HCT116 (cell line): ENCODE measurements at regions not wholly inside any gene's neighbourhood (a gene's known extent, or its start where the extent isn't known, plus 50 kb on each side); places are given as distances from the start of the nearest gene placed in this dataset.

Experiments
- ATAC-seq: fragments of 200-7000 bp; cut with Tn5 transposase; 2 replicates; pipeline ENCODE4 v1.9.1; 2020; ENCODE audit warnings: mild to moderate bottlenecking, moderate library complexity
- BruUV-seq: library from RNA; stranded (reverse); fragments of 400-500 nt; replicated peaks from 2 replicates; lab custom pipeline; 2021; lab: Mats Ljungman, UMichigan
- CTCF ChIA-PET: fragments of 300-600 bp; sonication (Branson Sonifier 250); formaldehyde crosslinking; loops from one replicate; lab custom pipeline; 2021; ENCODE audit warnings: antibody characterized with exemption; lab: Charles Lee
- POLR2A ChIA-PET: fragments of 300-600, 350-600 bp; sonication (Branson Sonifier 250); formaldehyde crosslinking; loops from one replicate; lab custom pipeline; 2021; ENCODE audit warnings: antibody characterized with exemption; lab: Charles Lee
- RAD21 ChIA-PET, 2 experiments: fragments of 300-600 bp; sonication (Branson Sonifier 250); formaldehyde crosslinking; loops; one replicate each; lab custom pipeline; 2023; ENCODE audit warnings: low total read pairs in 2 of 2; ENCODE audit not compliant: uncharacterized antibody in 2 of 2, unreplicated experiment in 2 of 2, low non-redundant PET in 1 of 2; lab: Charles Lee
- DNase-seq: peaks from one replicate; pipeline ENCODE4 v3.0.0-alpha.2; 2010; ENCODE audit warnings: low read depth, low spot score
- H2AFZ ChIP-seq: fragments of 200-600 bp; shearing (Covaris generic), sonication (generic); 2 replicates; pipeline ENCODE4 v1.6.1; 2017; ENCODE audit warnings: low read depth, mixed run types, mixed read lengths, antibody characterized with exemption, low read length; ENCODE audit not compliant: poor library complexity, severe bottlenecking
- H3K27ac ChIP-seq: 2 replicates; pipeline ENCODE4 v1.5.1; 2012; ENCODE audit warnings: low read depth, low read length
- H3K27me3 ChIP-seq: fragments of 200-600 bp; sonication (generic); 2 replicates; pipeline ENCODE4 v1.6.1; 2016; ENCODE audit warnings: mixed run types, low read length, mixed read lengths; ENCODE audit not compliant: insufficient read depth
- H3K36me3 ChIP-seq, 2 experiments: fragments of 200-500 bp in 1 of 2; fragments of 200-600 bp in 1 of 2; sonication (Bioruptor generic) in 1 of 2; sonication (generic) in 1 of 2; 2 replicates each; pipeline versions ENCODE4 v1.5.1 to v1.6.1; 2014 to 2016; ENCODE audit warnings: low read length in 2 of 2, inconsistent platforms in 1 of 2, mixed read lengths in 1 of 2, mixed run types in 1 of 2; ENCODE audit not compliant: insufficient read depth in 2 of 2, control insufficient read depth in 1 of 2
- H3K4me1 ChIP-seq, 2 experiments: fragments of 200-600 bp in 1 of 2; sonication (generic) in 1 of 2; 2 replicates each; pipeline versions ENCODE4 v1.5.1 to v1.6.1; 2012 to 2017; ENCODE audit warnings: low read length in 2 of 2, inconsistent platforms in 1 of 2, mild to moderate bottlenecking in 1 of 2, mixed read lengths in 1 of 2, mixed run types in 1 of 2, moderate library complexity in 1 of 2; ENCODE audit not compliant: insufficient read depth in 2 of 2, control insufficient read depth in 1 of 2
- H3K4me2 ChIP-seq: fragments of 200-600 bp; sonication (generic); 2 replicates; pipeline ENCODE4 v1.6.1; 2017; ENCODE audit warnings: mixed run types, low read length, mixed read lengths
- H3K4me3 ChIP-seq, 2 experiments: fragments of 200-600 bp in 1 of 2; sonication (generic) in 1 of 2; replicated peaks in 1 of 2; 2 replicates each; pipeline ENCODE4 v1.5.1; 2011 to 2016; ENCODE audit warnings: low read length in 2 of 2, control low read depth in 1 of 2, low read depth in 1 of 2, mild to moderate bottlenecking in 1 of 2, mixed read lengths in 1 of 2, mixed run types in 1 of 2
- H3K79me2 ChIP-seq: fragments of 200-600 bp; sonication (generic); 2 replicates; pipeline ENCODE4 v1.6.1; 2017; ENCODE audit warnings: mild to moderate bottlenecking, mixed run types, low read length, moderate library complexity, mixed read lengths; ENCODE audit not compliant: insufficient read depth
- H3K9ac ChIP-seq: fragments of 200-600 bp; sonication (generic); 2 replicates; pipeline ENCODE4 v1.6.1; 2016; ENCODE audit warnings: low read length, mixed read lengths
- H3K9me2 ChIP-seq: fragments of 200-600 bp; sonication (generic), shearing (Covaris generic); 2 replicates; pipeline ENCODE4 v1.6.1; 2017; ENCODE audit warnings: mixed run types, mild to moderate bottlenecking, moderate library complexity; ENCODE audit not compliant: insufficient read depth
- H3K9me3 ChIP-seq, 2 experiments: fragments of 200-500 bp in 1 of 2; fragments of 200-600 bp in 1 of 2; sonication (Bioruptor generic) in 1 of 2; sonication (generic) in 1 of 2; 2 replicates each; pipeline ENCODE4 v1.6.1; 2014 to 2017; ENCODE audit warnings: low read length in 2 of 2, mixed read lengths in 2 of 2, inconsistent platforms in 1 of 2, low read depth in 1 of 2, mild to moderate bottlenecking in 1 of 2, mixed run types in 1 of 2, moderate library complexity in 1 of 2; ENCODE audit not compliant: control insufficient read depth in 1 of 2, insufficient read depth in 1 of 2
- H4K20me1 ChIP-seq: fragments of 200-600 bp; sonication (generic), shearing (Covaris generic); 2 replicates; pipeline ENCODE4 v1.6.1; 2017; ENCODE audit warnings: mixed run types, mild to moderate bottlenecking, moderate library complexity; ENCODE audit not compliant: insufficient read depth
- ATF3 ChIP-seq: IDR thresholded peaks from 2 replicates; pipeline ENCODE4 v1.6.1; 2012
- CEBPB ChIP-seq: IDR thresholded peaks from 2 replicates; pipeline ENCODE4 v1.6.1; 2012; ENCODE audit warnings: low read depth
- CTCF ChIP-seq, 3 experiments: fragments of 200-600 bp in 1 of 3; sonication (generic) in 1 of 3; IDR thresholded peaks in 2 of 3; conservative IDR thresholded peaks in 1 of 3; 2 replicates each; pipeline ENCODE4 v1.5.1; 2012 to 2017; ENCODE audit warnings: low read depth in 2 of 3, low read length in 2 of 3, antibody characterized with exemption in 1 of 3, borderline replicate concordance in 1 of 3, control low read depth in 1 of 3, mild to moderate bottlenecking in 1 of 3, mixed read lengths in 1 of 3, mixed run types in 1 of 3, moderate library complexity in 1 of 3; ENCODE audit not compliant: insufficient read depth in 1 of 3
- EGR1 ChIP-seq: IDR thresholded peaks from 2 replicates; pipeline ENCODE4 v1.6.1; 2012; ENCODE audit warnings: low read depth
- ELF1 ChIP-seq: IDR thresholded peaks from 2 replicates; pipeline ENCODE4 v1.6.1; 2012; ENCODE audit warnings: low read depth, borderline replicate concordance
- EZH2 ChIP-seq: fragments of 200-600 bp; sonication (generic); IDR thresholded peaks from 2 replicates; pipeline ENCODE4 v1.6.1; 2017; ENCODE audit warnings: antibody characterized with exemption, mixed run types
- EZH2phosphoT487 ChIP-seq: fragments of 200-600 bp; IDR thresholded peaks from 2 replicates; pipeline ENCODE4 v1.6.1; 2018; ENCODE audit warnings: antibody characterized with exemption, borderline replicate concordance
- FOSL1 ChIP-seq: IDR thresholded peaks from 2 replicates; pipeline ENCODE4 v1.6.1; 2012; ENCODE audit warnings: low read depth
- JUND ChIP-seq: IDR thresholded peaks from 2 replicates; pipeline ENCODE4 v1.6.1; 2012
- MAX ChIP-seq: IDR thresholded peaks from 2 replicates; pipeline ENCODE4 v1.6.1; 2012
- POLR2A ChIP-seq: IDR thresholded peaks from 2 replicates; pipeline ENCODE4 v1.7.0; 2011; ENCODE audit warnings: borderline replicate concordance; ENCODE audit not compliant: insufficient read depth, insufficient read length; ENCODE audit errors: extremely low read depth
- POLR2AphosphoS5 ChIP-seq: IDR thresholded peaks from 2 replicates; pipeline ENCODE4 v1.6.1; 2011; ENCODE audit warnings: mild to moderate bottlenecking, low read depth, low read length, moderate library complexity
- RAD21 ChIP-seq: IDR thresholded peaks from 2 replicates; pipeline ENCODE4 v1.6.1; 2012; ENCODE audit warnings: low read depth, mild to moderate bottlenecking
- SIN3A ChIP-seq: IDR thresholded peaks from 2 replicates; pipeline ENCODE4 v1.6.1; 2012; ENCODE audit warnings: low read depth
- SP1 ChIP-seq: IDR thresholded peaks from 2 replicates; pipeline ENCODE4 v1.6.1; 2012; ENCODE audit warnings: low read depth
- TCF7L2 ChIP-seq: IDR thresholded peaks from 2 replicates; pipeline ENCODE4 v1.7.0; 2011; ENCODE audit warnings: borderline replicate concordance, inconsistent platforms; ENCODE audit not compliant: insufficient read depth, insufficient read length; ENCODE audit errors: extremely low read depth
- YY1 ChIP-seq: IDR thresholded peaks from 2 replicates; pipeline ENCODE4 v1.6.1; 2011; ENCODE audit warnings: low read length, low read depth, moderate library complexity, mild to moderate bottlenecking; ENCODE audit not compliant: insufficient replicate concordance; ENCODE audit errors: extremely low read depth
- ZBTB33 ChIP-seq: IDR thresholded peaks from 2 replicates; pipeline ENCODE4 v1.6.1; 2011; ENCODE audit warnings: mild to moderate bottlenecking, low read length, moderate library complexity; ENCODE audit not compliant: insufficient replicate concordance; ENCODE audit errors: extremely low read depth
- ZFX ChIP-seq: fragments of 450-650 bp; IDR thresholded peaks from 2 replicates; pipeline ENCODE4 v1.6.1; 2017
- ZNF274 ChIP-seq: fragments of 200-500 bp; sonication (Bioruptor generic); IDR thresholded peaks from 2 replicates; pipeline ENCODE4 v1.6.1; 2014; ENCODE audit warnings: mild to moderate bottlenecking, low read depth, low read length, inconsistent platforms
- intact Hi-C: fragments of 100-400 bp; cut with micrococcal nuclease; formaldehyde crosslinking; loops from 2 replicates; pipeline ENCODE4 v1.10.0; 2022

GRCh38 chr13:111662451-111662850 is 342.0 kb downstream of the TEX29 start (continued):
- TF ChIP-seq TCF7L2 (no peak), ZBTB33 (no peak), ZFX (no peak)

GRCh38 chr13:111662895-111663294 is 342.5 kb downstream of the TEX29 start:
- no TSS peak for BruUV-seq
- POLR2A ChIA-PET, result no interaction called here
- ATAC-seq, result no peak
- no peaks in the 10 kb centered on the region for H3K4me1 ChIP-seq
- peaks cover 23% of the 10 kb centered on the region; the same call in 1 of the 2 replicates for H3K27me3 ChIP-seq
- no peaks in the 10 kb centered on the region for H3K79me2 ChIP-seq
- no peaks in the 10 kb centered on the region for H3K9me2 ChIP-seq
- no peak overlapping the region for H3K27ac ChIP-seq
- no peak overlapping the region for H3K4me2 ChIP-seq
- no peak overlapping the region for H2AFZ ChIP-seq
- intact Hi-C loops, result no loop called here
- RAD21 ChIA-PET, result no interaction called here
- no peak overlapping the region for H3K4me3 ChIP-seq
- no peaks in the 10 kb centered on the region for H4K20me1 ChIP-seq
- H3K9ac ChIP-seq, result no peak overlapping the region
- CTCF ChIA-PET, result no interaction called here
- no peaks in the 10 kb centered on the region for H3K36me3 ChIP-seq
- no peaks in the 10 kb centered on the region for H3K9me3 ChIP-seq
- TF ChIP-seq ATF3 (no peak), SIN3A (no peak), EGR1 (no peak), MAX (no peak), ZNF274 (no peak), POLR2A (no peak), POLR2AphosphoS5 (no peak), JUND (no peak), EZH2phosphoT487 (no peak), SP1 (no peak), CTCF (IDR thresholded peaks at IDR 0.05 in 2 of 3, conservative IDR thresholded peaks at IDR 0.05 in 1 of 3; ENCODE audit: borderline replicate concordance in 1 of 3, insufficient read depth in 1 of 3, low read depth in 2 of 3, low read length in 2 of 3) (no peak), YY1 (no peak), FOSL1 (no peak), TCF7L2 (no peak), RAD21 (no peak), ELF1 (no peak), EZH2 (no peak), CEBPB (no peak), ZFX (no peak)
- TF ChIP-seq, all 23 proteins: peak for 0
- DNase-seq, result no peak
